ENCODE measurements at regions not wholly inside any gene's neighbourhood (a gene's known extent, or its start where the extent isn't known, plus 50 kb on each side); places are given as distances from the start of the nearest gene placed in this dataset.

- no peak for TF ChIP-seq CTCF (conservative IDR thresholded peaks at IDR 0.05 in 1 of 2, IDR thresholded peaks at IDR 0.05 in 1 of 2; ENCODE audit: extremely low read depth in 1 of 2, insufficient read depth in 1 of 2, low read depth in 1 of 2, low read length in 2 of 2)
- no peak for TF ChIP-seq EZH2 (IDR thresholded peaks at IDR 0.05; ENCODE audit: borderline replicate concordance, low read length)
Observed at GRCh38 chr7:130856866-130857265, 122.9 kb upstream of the KLF14 start.

Data from mammary epithelial cell (primary cell).